Endothelial cell (in vitro differentiated cells): ENCODE measurements at regions not wholly inside any gene's neighbourhood (a gene's known extent, or its start where the extent isn't known, plus 50 kb on each side); places are given as distances from the start of the nearest gene placed in this dataset.

ENCODE experiments used
- DNase-seq: peaks from one replicate; pipeline ENCODE4 v3.0.0; 2021; ENCODE audit warnings: low spot score
- H3K27ac Mint-ChIP-seq: one replicate; pipeline ENCODE4 v1.8.0; 2021; ENCODE audit warnings: mixed read lengths, inconsistent platforms; ENCODE audit not compliant: unreplicated experiment
- H3K27me3 Mint-ChIP-seq: one replicate; pipeline ENCODE4 v1.8.0; 2021; ENCODE audit warnings: mild to moderate bottlenecking, moderate library complexity, mixed read lengths, inconsistent platforms; ENCODE audit not compliant: unreplicated experiment
- H3K36me3 Mint-ChIP-seq: one replicate; pipeline ENCODE4 v1.8.0; 2021; ENCODE audit warnings: mild to moderate bottlenecking, low read depth, mixed read lengths, inconsistent platforms; ENCODE audit not compliant: unreplicated experiment
- H3K4me1 Mint-ChIP-seq: one replicate; pipeline ENCODE4 v1.8.0; 2021; ENCODE audit warnings: mild to moderate bottlenecking, mixed read lengths, inconsistent platforms; ENCODE audit not compliant: unreplicated experiment
- H3K4me3 Mint-ChIP-seq: one replicate; pipeline ENCODE4 v1.8.0; 2021; ENCODE audit warnings: mild to moderate bottlenecking, mixed read lengths, inconsistent platforms; ENCODE audit not compliant: unreplicated experiment
- H3K9me3 Mint-ChIP-seq: one replicate; pipeline ENCODE4 v1.8.0; 2021; ENCODE audit warnings: mixed read lengths, inconsistent platforms; ENCODE audit not compliant: unreplicated experiment
- TF ChIP-seq, protein P1 (sequence below): fragments of 200-600 bp; sonication (generic); IDR thresholded peaks from one replicate; pipeline ENCODE4 v1.5.0; 2021; ENCODE audit warnings: antibody characterized with exemption; ENCODE audit not compliant: unreplicated experiment

- no peaks in the 10 kb centered on the region for H3K36me3 Mint-ChIP-seq
- no peak for DNase-seq
- H3K27me3 Mint-ChIP-seq: no peaks in the 10 kb centered on the region
- H3K9me3 Mint-ChIP-seq: no peaks in the 10 kb centered on the region
- peaks cover 25% of the 10 kb centered on the region for H3K4me1 Mint-ChIP-seq
- H3K27ac Mint-ChIP-seq: no peak overlapping the region
- TF ChIP-seq, protein P1, sequence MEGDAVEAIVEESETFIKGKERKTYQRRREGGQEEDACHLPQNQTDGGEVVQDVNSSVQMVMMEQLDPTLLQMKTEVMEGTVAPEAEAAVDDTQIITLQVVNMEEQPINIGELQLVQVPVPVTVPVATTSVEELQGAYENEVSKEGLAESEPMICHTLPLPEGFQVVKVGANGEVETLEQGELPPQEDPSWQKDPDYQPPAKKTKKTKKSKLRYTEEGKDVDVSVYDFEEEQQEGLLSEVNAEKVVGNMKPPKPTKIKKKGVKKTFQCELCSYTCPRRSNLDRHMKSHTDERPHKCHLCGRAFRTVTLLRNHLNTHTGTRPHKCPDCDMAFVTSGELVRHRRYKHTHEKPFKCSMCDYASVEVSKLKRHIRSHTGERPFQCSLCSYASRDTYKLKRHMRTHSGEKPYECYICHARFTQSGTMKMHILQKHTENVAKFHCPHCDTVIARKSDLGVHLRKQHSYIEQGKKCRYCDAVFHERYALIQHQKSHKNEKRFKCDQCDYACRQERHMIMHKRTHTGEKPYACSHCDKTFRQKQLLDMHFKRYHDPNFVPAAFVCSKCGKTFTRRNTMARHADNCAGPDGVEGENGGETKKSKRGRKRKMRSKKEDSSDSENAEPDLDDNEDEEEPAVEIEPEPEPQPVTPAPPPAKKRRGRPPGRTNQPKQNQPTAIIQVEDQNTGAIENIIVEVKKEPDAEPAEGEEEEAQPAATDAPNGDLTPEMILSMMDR: no peak
- no peak overlapping the region for H3K4me3 Mint-ChIP-seq
These were observed 1506.8 kb upstream of the TMEFF2 start for GRCh38 chr2:193701484-193701883.

- no peak for DNase-seq
- Mint-ChIP-seq H3K27ac (no peak overlapping the region), H3K4me1 (peaks cover 26% of the 10 kb centered on the region), H3K36me3 (no peaks in the 10 kb centered on the region), H3K9me3 (no peaks in the 10 kb centered on the region), H3K4me3 (no peak overlapping the region), H3K27me3 (no peaks in the 10 kb centered on the region)
- TF ChIP-seq, protein P1: no peak
These were observed 1500.6 kb upstream of the TMEFF2 start for GRCh38 chr2:193695367-193695766.

- Mint-ChIP-seq H3K9me3 (no peaks in the 10 kb centered on the region), H3K36me3 (no peaks in the 10 kb centered on the region), H3K27me3 (no peaks in the 10 kb centered on the region), H3K4me1 (peaks cover 14% of the 10 kb centered on the region), H3K27ac (peak overlapping the region; percentile 61), H3K4me3 (no peak overlapping the region)
- no peak for DNase-seq
- TF ChIP-seq, protein P1: no peak
These were observed 1499.0 kb upstream of the TMEFF2 start for GRCh38 chr2:193693758-193694157.

GRCh38 chr2:193690572-193690971, 1495.8 kb upstream of the TMEFF2 start:
- Mint-ChIP-seq H3K27ac (no peak overlapping the region), H3K4me1 (peaks cover 14% of the 10 kb centered on the region), H3K4me3 (no peak overlapping the region), H3K9me3 (no peaks in the 10 kb centered on the region), H3K36me3 (no peaks in the 10 kb centered on the region), H3K27me3 (no peaks in the 10 kb centered on the region)
- TF ChIP-seq, protein P1: peak; percentile 53
- DNase-seq: no peak

GRCh38 chr2:193687195-193687594, 1492.5 kb upstream of the TMEFF2 start:
- H3K9me3 Mint-ChIP-seq: no peaks in the 10 kb centered on the region
- TF ChIP-seq, protein P1: no peak
- no peak for DNase-seq
- H3K4me3 Mint-ChIP-seq: no peak overlapping the region
- H3K27ac Mint-ChIP-seq: no peak overlapping the region
- no peaks in the 10 kb centered on the region for H3K36me3 Mint-ChIP-seq
- peaks cover 4% of the 10 kb centered on the region for H3K4me1 Mint-ChIP-seq
- H3K27me3 Mint-ChIP-seq: no peaks in the 10 kb centered on the region
